HCT116 (cell line): ENCODE measurements at regions not wholly inside any gene's neighbourhood (a gene's known extent, or its start where the extent isn't known, plus 50 kb on each side); places are given as distances from the start of the nearest gene placed in this dataset.

ENCODE experiments used
- ATAC-seq: fragments of 200-7000 bp; cut with Tn5 transposase; 2 replicates; pipeline ENCODE4 v1.9.1; 2020; ENCODE audit warnings: mild to moderate bottlenecking, moderate library complexity
- BruUV-seq: library from RNA; stranded (reverse); fragments of 400-500 nt; replicated peaks from 2 replicates; lab custom pipeline; 2021; lab: Mats Ljungman, UMichigan
- CTCF ChIA-PET: fragments of 300-600 bp; sonication (Branson Sonifier 250); formaldehyde crosslinking; loops from one replicate; lab custom pipeline; 2021; ENCODE audit warnings: antibody characterized with exemption; lab: Charles Lee
- POLR2A ChIA-PET: fragments of 300-600, 350-600 bp; sonication (Branson Sonifier 250); formaldehyde crosslinking; loops from one replicate; lab custom pipeline; 2021; ENCODE audit warnings: antibody characterized with exemption; lab: Charles Lee
- RAD21 ChIA-PET, 2 experiments: fragments of 300-600 bp; sonication (Branson Sonifier 250); formaldehyde crosslinking; loops; one replicate each; lab custom pipeline; 2023; ENCODE audit warnings: low total read pairs in 2 of 2; ENCODE audit not compliant: uncharacterized antibody in 2 of 2, unreplicated experiment in 2 of 2, low non-redundant PET in 1 of 2; lab: Charles Lee
- DNase-seq: peaks from one replicate; pipeline ENCODE4 v3.0.0-alpha.2; 2010; ENCODE audit warnings: low read depth, low spot score
- H2AFZ ChIP-seq: fragments of 200-600 bp; shearing (Covaris generic), sonication (generic); 2 replicates; pipeline ENCODE4 v1.6.1; 2017; ENCODE audit warnings: low read depth, mixed run types, mixed read lengths, antibody characterized with exemption, low read length; ENCODE audit not compliant: poor library complexity, severe bottlenecking
- H3K27ac ChIP-seq: 2 replicates; pipeline ENCODE4 v1.5.1; 2012; ENCODE audit warnings: low read depth, low read length
- H3K27me3 ChIP-seq: fragments of 200-600 bp; sonication (generic); 2 replicates; pipeline ENCODE4 v1.6.1; 2016; ENCODE audit warnings: mixed run types, low read length, mixed read lengths; ENCODE audit not compliant: insufficient read depth
- H3K36me3 ChIP-seq, 2 experiments: fragments of 200-500 bp in 1 of 2; fragments of 200-600 bp in 1 of 2; sonication (Bioruptor generic) in 1 of 2; sonication (generic) in 1 of 2; 2 replicates each; pipeline versions ENCODE4 v1.5.1 to v1.6.1; 2014 to 2016; ENCODE audit warnings: low read length in 2 of 2, inconsistent platforms in 1 of 2, mixed read lengths in 1 of 2, mixed run types in 1 of 2; ENCODE audit not compliant: insufficient read depth in 2 of 2, control insufficient read depth in 1 of 2
- H3K4me1 ChIP-seq, 2 experiments: fragments of 200-600 bp in 1 of 2; sonication (generic) in 1 of 2; 2 replicates each; pipeline versions ENCODE4 v1.5.1 to v1.6.1; 2012 to 2017; ENCODE audit warnings: low read length in 2 of 2, inconsistent platforms in 1 of 2, mild to moderate bottlenecking in 1 of 2, mixed read lengths in 1 of 2, mixed run types in 1 of 2, moderate library complexity in 1 of 2; ENCODE audit not compliant: insufficient read depth in 2 of 2, control insufficient read depth in 1 of 2
- H3K4me2 ChIP-seq: fragments of 200-600 bp; sonication (generic); 2 replicates; pipeline ENCODE4 v1.6.1; 2017; ENCODE audit warnings: mixed run types, low read length, mixed read lengths
- H3K4me3 ChIP-seq, 2 experiments: fragments of 200-600 bp in 1 of 2; sonication (generic) in 1 of 2; replicated peaks in 1 of 2; 2 replicates each; pipeline ENCODE4 v1.5.1; 2011 to 2016; ENCODE audit warnings: low read length in 2 of 2, control low read depth in 1 of 2, low read depth in 1 of 2, mild to moderate bottlenecking in 1 of 2, mixed read lengths in 1 of 2, mixed run types in 1 of 2
- H3K79me2 ChIP-seq: fragments of 200-600 bp; sonication (generic); 2 replicates; pipeline ENCODE4 v1.6.1; 2017; ENCODE audit warnings: mild to moderate bottlenecking, mixed run types, low read length, moderate library complexity, mixed read lengths; ENCODE audit not compliant: insufficient read depth
- H3K9ac ChIP-seq: fragments of 200-600 bp; sonication (generic); 2 replicates; pipeline ENCODE4 v1.6.1; 2016; ENCODE audit warnings: low read length, mixed read lengths
- H3K9me2 ChIP-seq: fragments of 200-600 bp; sonication (generic), shearing (Covaris generic); 2 replicates; pipeline ENCODE4 v1.6.1; 2017; ENCODE audit warnings: mixed run types, mild to moderate bottlenecking, moderate library complexity; ENCODE audit not compliant: insufficient read depth
- H3K9me3 ChIP-seq, 2 experiments: fragments of 200-500 bp in 1 of 2; fragments of 200-600 bp in 1 of 2; sonication (Bioruptor generic) in 1 of 2; sonication (generic) in 1 of 2; 2 replicates each; pipeline ENCODE4 v1.6.1; 2014 to 2017; ENCODE audit warnings: low read length in 2 of 2, mixed read lengths in 2 of 2, inconsistent platforms in 1 of 2, low read depth in 1 of 2, mild to moderate bottlenecking in 1 of 2, mixed run types in 1 of 2, moderate library complexity in 1 of 2; ENCODE audit not compliant: control insufficient read depth in 1 of 2, insufficient read depth in 1 of 2
- H4K20me1 ChIP-seq: fragments of 200-600 bp; sonication (generic), shearing (Covaris generic); 2 replicates; pipeline ENCODE4 v1.6.1; 2017; ENCODE audit warnings: mixed run types, mild to moderate bottlenecking, moderate library complexity; ENCODE audit not compliant: insufficient read depth
- CEBPB ChIP-seq: IDR thresholded peaks from 2 replicates; pipeline ENCODE4 v1.6.1; 2012; ENCODE audit warnings: low read depth
- EGR1 ChIP-seq: IDR thresholded peaks from 2 replicates; pipeline ENCODE4 v1.6.1; 2012; ENCODE audit warnings: low read depth
- ELF1 ChIP-seq: IDR thresholded peaks from 2 replicates; pipeline ENCODE4 v1.6.1; 2012; ENCODE audit warnings: low read depth, borderline replicate concordance
- EZH2 ChIP-seq: fragments of 200-600 bp; sonication (generic); IDR thresholded peaks from 2 replicates; pipeline ENCODE4 v1.6.1; 2017; ENCODE audit warnings: antibody characterized with exemption, mixed run types
- POLR2A ChIP-seq: IDR thresholded peaks from 2 replicates; pipeline ENCODE4 v1.7.0; 2011; ENCODE audit warnings: borderline replicate concordance; ENCODE audit not compliant: insufficient read depth, insufficient read length; ENCODE audit errors: extremely low read depth
- POLR2AphosphoS5 ChIP-seq: IDR thresholded peaks from 2 replicates; pipeline ENCODE4 v1.6.1; 2011; ENCODE audit warnings: mild to moderate bottlenecking, low read depth, low read length, moderate library complexity
- SIN3A ChIP-seq: IDR thresholded peaks from 2 replicates; pipeline ENCODE4 v1.6.1; 2012; ENCODE audit warnings: low read depth
- SRF ChIP-seq: IDR thresholded peaks from 2 replicates; pipeline ENCODE4 v1.6.1; 2012; ENCODE audit warnings: low read depth
- TCF7L2 ChIP-seq: IDR thresholded peaks from 2 replicates; pipeline ENCODE4 v1.7.0; 2011; ENCODE audit warnings: borderline replicate concordance, inconsistent platforms; ENCODE audit not compliant: insufficient read depth, insufficient read length; ENCODE audit errors: extremely low read depth
- YY1 ChIP-seq: IDR thresholded peaks from 2 replicates; pipeline ENCODE4 v1.6.1; 2011; ENCODE audit warnings: low read length, low read depth, moderate library complexity, mild to moderate bottlenecking; ENCODE audit not compliant: insufficient replicate concordance; ENCODE audit errors: extremely low read depth
- intact Hi-C: fragments of 100-400 bp; cut with micrococcal nuclease; formaldehyde crosslinking; loops from 2 replicates; pipeline ENCODE4 v1.10.0; 2022
- TF ChIP-seq, protein P1 (sequence below): IDR thresholded peaks from 2 replicates; pipeline ENCODE4 v1.6.1; 2011; ENCODE audit warnings: mild to moderate bottlenecking, low read length, moderate library complexity; ENCODE audit not compliant: insufficient replicate concordance; ENCODE audit errors: extremely low read depth
- TF ChIP-seq, protein P2 (sequence below): IDR thresholded peaks from 2 replicates; pipeline ENCODE4 v1.6.1; 2012
- TF ChIP-seq, protein P3 (sequence below): IDR thresholded peaks from 2 replicates; pipeline ENCODE4 v1.6.1; 2012; ENCODE audit warnings: low read depth

DNA sequence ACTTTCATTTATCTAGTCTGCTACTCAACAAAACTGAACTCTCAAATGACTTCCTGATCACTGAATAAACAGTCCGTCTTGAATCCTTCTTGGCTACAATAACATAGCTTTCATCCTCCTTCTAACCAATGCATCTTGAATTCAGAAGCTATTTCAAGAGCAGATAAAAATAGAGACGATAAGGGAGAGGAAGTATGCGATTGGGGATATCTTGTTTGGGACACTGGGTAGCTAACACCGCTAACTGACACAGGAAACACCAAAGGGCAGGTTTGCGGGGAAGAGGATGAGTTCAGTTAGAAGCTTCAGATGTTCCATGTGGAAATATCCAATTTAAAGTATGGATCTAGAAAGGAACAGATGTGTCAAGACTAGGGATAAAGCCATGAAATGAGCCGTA lies 102.5 kb downstream of the SLC41A2 start:
- no peak for TF ChIP-seq YY1
- no peak for TF ChIP-seq POLR2AphosphoS5
- no peak for TF ChIP-seq TCF7L2
- TF ChIP-seq, protein P1, sequence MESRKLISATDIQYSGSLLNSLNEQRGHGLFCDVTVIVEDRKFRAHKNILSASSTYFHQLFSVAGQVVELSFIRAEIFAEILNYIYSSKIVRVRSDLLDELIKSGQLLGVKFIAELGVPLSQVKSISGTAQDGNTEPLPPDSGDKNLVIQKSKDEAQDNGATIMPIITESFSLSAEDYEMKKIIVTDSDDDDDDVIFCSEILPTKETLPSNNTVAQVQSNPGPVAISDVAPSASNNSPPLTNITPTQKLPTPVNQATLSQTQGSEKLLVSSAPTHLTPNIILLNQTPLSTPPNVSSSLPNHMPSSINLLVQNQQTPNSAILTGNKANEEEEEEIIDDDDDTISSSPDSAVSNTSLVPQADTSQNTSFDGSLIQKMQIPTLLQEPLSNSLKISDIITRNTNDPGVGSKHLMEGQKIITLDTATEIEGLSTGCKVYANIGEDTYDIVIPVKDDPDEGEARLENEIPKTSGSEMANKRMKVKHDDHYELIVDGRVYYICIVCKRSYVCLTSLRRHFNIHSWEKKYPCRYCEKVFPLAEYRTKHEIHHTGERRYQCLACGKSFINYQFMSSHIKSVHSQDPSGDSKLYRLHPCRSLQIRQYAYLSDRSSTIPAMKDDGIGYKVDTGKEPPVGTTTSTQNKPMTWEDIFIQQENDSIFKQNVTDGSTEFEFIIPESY, result no peak
- TF ChIP-seq EZH2, result no peak
- TF ChIP-seq EGR1, result no peak
- TF ChIP-seq ELF1, result no peak
- no peak for TF ChIP-seq POLR2A
- no peak for TF ChIP-seq CEBPB
- TF ChIP-seq, protein P2, sequence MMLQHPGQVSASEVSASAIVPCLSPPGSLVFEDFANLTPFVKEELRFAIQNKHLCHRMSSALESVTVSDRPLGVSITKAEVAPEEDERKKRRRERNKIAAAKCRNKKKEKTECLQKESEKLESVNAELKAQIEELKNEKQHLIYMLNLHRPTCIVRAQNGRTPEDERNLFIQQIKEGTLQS, result no peak
- no peak for TF ChIP-seq SIN3A
- TF ChIP-seq SRF, result no peak
- TF ChIP-seq, protein P3, sequence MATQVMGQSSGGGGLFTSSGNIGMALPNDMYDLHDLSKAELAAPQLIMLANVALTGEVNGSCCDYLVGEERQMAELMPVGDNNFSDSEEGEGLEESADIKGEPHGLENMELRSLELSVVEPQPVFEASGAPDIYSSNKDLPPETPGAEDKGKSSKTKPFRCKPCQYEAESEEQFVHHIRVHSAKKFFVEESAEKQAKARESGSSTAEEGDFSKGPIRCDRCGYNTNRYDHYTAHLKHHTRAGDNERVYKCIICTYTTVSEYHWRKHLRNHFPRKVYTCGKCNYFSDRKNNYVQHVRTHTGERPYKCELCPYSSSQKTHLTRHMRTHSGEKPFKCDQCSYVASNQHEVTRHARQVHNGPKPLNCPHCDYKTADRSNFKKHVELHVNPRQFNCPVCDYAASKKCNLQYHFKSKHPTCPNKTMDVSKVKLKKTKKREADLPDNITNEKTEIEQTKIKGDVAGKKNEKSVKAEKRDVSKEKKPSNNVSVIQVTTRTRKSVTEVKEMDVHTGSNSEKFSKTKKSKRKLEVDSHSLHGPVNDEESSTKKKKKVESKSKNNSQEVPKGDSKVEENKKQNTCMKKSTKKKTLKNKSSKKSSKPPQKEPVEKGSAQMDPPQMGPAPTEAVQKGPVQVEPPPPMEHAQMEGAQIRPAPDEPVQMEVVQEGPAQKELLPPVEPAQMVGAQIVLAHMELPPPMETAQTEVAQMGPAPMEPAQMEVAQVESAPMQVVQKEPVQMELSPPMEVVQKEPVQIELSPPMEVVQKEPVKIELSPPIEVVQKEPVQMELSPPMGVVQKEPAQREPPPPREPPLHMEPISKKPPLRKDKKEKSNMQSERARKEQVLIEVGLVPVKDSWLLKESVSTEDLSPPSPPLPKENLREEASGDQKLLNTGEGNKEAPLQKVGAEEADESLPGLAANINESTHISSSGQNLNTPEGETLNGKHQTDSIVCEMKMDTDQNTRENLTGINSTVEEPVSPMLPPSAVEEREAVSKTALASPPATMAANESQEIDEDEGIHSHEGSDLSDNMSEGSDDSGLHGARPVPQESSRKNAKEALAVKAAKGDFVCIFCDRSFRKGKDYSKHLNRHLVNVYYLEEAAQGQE, result no peak

More for the DNA sequence above, 102.5 kb downstream of the SLC41A2 start:
- Histone ChIP-seq H3K4me2 (no peak overlapping the region), H4K20me1 (no peaks in the 10 kb centered on the region), H3K9me3 (no peaks in the 10 kb centered on the region), H3K36me3 (no peaks in the 10 kb centered on the region), H3K27ac (no peak overlapping the region), H3K9ac (no peak overlapping the region), H3K4me1 (no peaks in the 10 kb centered on the region), H3K4me3 (no peak overlapping the region), H3K27me3 (no peaks in the 10 kb centered on the region), H3K79me2 (no peaks in the 10 kb centered on the region), H2AFZ (no peak overlapping the region), H3K9me2 (no peaks in the 10 kb centered on the region)
- ATAC-seq (no peak), DNase-seq (no peak)
- RAD21 ChIA-PET, result no interaction called here
- CTCF ChIA-PET, result interaction anchor here (1.0 kb wide), 1 partner anchor 65 kb away, joined by 3 read pairs; no protein-coding TSS in a partner anchor
- POLR2A ChIA-PET, result no interaction called here
- BruUV-seq, result no TSS peak
- intact Hi-C loops, result no loop called here
